ENCODE measurements at regions not wholly inside any gene's neighbourhood (a gene's known extent, or its start where the extent isn't known, plus 50 kb on each side); places are given as distances from the start of the nearest gene placed in this dataset.

GRCh38 chr4:81982846-81983540, 390.8 kb downstream of the HNRNPD start:
- TF ChIP-seq POLR2AphosphoS5 (IDR thresholded peaks at IDR 0.05) (no peak), CTCF (IDR thresholded peaks at IDR 0.05) (no peak)
